ENCODE measurements at regions not wholly inside any gene's neighbourhood (a gene's known extent, or its start where the extent isn't known, plus 50 kb on each side); places are given as distances from the start of the nearest gene placed in this dataset.

GRCh38 chr4:111905511-111905910, 239.7 kb upstream of the FAM241A start:
- Histone ChIP-seq H3K4me3 (ENCODE audit: extremely low read depth in 1 of 4, insufficient read depth in 2 of 4, low read depth in 3 of 4, low read length in 4 of 4) (no peak overlapping the region), H3K79me1 (ENCODE audit: low read depth, low read length) (no peaks in the 10 kb centered on the region), H3K18ac (ENCODE audit: extremely low read depth, low read length) (no peak overlapping the region), H3K9ac (replicated peaks in 1 of 4; ENCODE audit: extremely low read depth in 1 of 4, low read depth in 3 of 4, low read length in 3 of 4) (no peak overlapping the region), H3K23me2 (ENCODE audit: low read depth, low read length) (no peaks in the 10 kb centered on the region), H3K56ac (replicated peaks; ENCODE audit: insufficient read length, low read depth, low read length) (no peak overlapping the region), H4K5ac (ENCODE audit: insufficient read length, low read depth, low read length) (no peak overlapping the region), H4K20me1 (replicated peaks in 1 of 2; ENCODE audit: control insufficient read depth in 1 of 2, insufficient read depth in 2 of 2, low read length in 2 of 2) (no peaks in the 10 kb centered on the region), H2BK12ac (ENCODE audit: low read depth, low read length) (no peak overlapping the region), H3K23ac (ENCODE audit: insufficient read length) (no peak overlapping the region), H4K8ac (ENCODE audit: extremely low read depth, insufficient read depth, low read length) (no peak overlapping the region), H2BK20ac (ENCODE audit: low read length) (no peak overlapping the region), H3K27ac (ENCODE audit: low read depth, low read length) (no peak overlapping the region), H2BK15ac (ENCODE audit: low read length) (no peak overlapping the region), H3K14ac (ENCODE audit: insufficient read length) (no peak overlapping the region), H3K27me3 (replicated peaks in 1 of 4; ENCODE audit: control insufficient read depth in 3 of 4, extremely low read depth in 1 of 4, insufficient read depth in 3 of 4, low read length in 3 of 4) (no peaks in the 10 kb centered on the region), H2AFZ (ENCODE audit: low read length) (no peak overlapping the region), H2BK5ac (ENCODE audit: low read depth, low read length) (no peak overlapping the region), H3K4me2 (ENCODE audit: insufficient read depth in 1 of 2, low read depth in 2 of 2, low read length in 2 of 2) (no peak overlapping the region), H3K4me1 (replicated peaks in 1 of 4; ENCODE audit: control insufficient read depth in 3 of 4, insufficient read depth in 4 of 4, low read length in 3 of 4) (no peaks in the 10 kb centered on the region), H3K79me2 (ENCODE audit: control insufficient read depth in 1 of 2, insufficient read depth in 2 of 2, low read length in 2 of 2) (no peaks in the 10 kb centered on the region), H3K9me3 (ENCODE audit: insufficient read depth in 2 of 2, low read depth in 1 of 2, low read length in 1 of 2) (no peaks in the 10 kb centered on the region), H3K4ac (replicated peaks; ENCODE audit: insufficient read length, low read depth, low read length) (no peak overlapping the region), H2BK120ac (replicated peaks; ENCODE audit: low read depth, low read length) (no peak overlapping the region), H3K36me3 (ENCODE audit: control insufficient read depth in 2 of 4, insufficient read depth in 4 of 4, low read length in 3 of 4) (no peaks in the 10 kb centered on the region), H2AK5ac (ENCODE audit: low read depth, low read length) (no peak overlapping the region), H4K91ac (replicated peaks; ENCODE audit: insufficient read length, low read length) (no peak overlapping the region)
- ChIA-PET POLR2A (ENCODE audit: partially characterized antibody) (no interaction called here), CTCF (ENCODE audit: partially characterized antibody) (no interaction called here)
- DNase-seq (ENCODE audit: low read depth in 1 of 2, low spot score in 2 of 2) (no peak), FAIRE-seq (no peak)
- 91% methylated on average over 4 of the region's 4 CpGs; no CpG with 5 or more reads in 1 of the 2 experiments for WGBS, 2 experiments (ENCODE audit: extremely low coverage in 1 of 2, insufficient coverage in 1 of 2, insufficient read length in 1 of 2, insufficient replicate concordance in 2 of 2, low coverage in 1 of 2, low lambda C conversion rate in 2 of 2, missing lambda C conversion rate in 1 of 2)
- no peak for TF ChIP-seq POLR2A (IDR thresholded peaks at IDR 0.05; ENCODE audit: control extremely low read depth in 1 of 2, low read depth in 2 of 2, low read length in 2 of 2)
- no peak for TF ChIP-seq HDAC6 (IDR thresholded peaks at IDR 0.05; ENCODE audit: low read depth, low read length)
- TF ChIP-seq KDM1A (IDR thresholded peaks at IDR 0.05; ENCODE audit: borderline replicate concordance, low read length), result no peak
- no peak for TF ChIP-seq SUZ12 (IDR thresholded peaks at IDR 0.05; ENCODE audit: low read length)
- no peak for TF ChIP-seq CHD2 (IDR thresholded peaks at IDR 0.05; ENCODE audit: low read length)
- TF ChIP-seq RFX5 (IDR thresholded peaks at IDR 0.05; ENCODE audit: borderline replicate concordance, low read depth, low read length), result no peak
- no peak for TF ChIP-seq NANOG (IDR thresholded peaks at IDR 0.05; ENCODE audit: insufficient read depth, low read depth, low read length, poor library complexity, severe bottlenecking)
- no peak for TF ChIP-seq GABPA (IDR thresholded peaks at IDR 0.05; ENCODE audit: borderline replicate concordance, insufficient read depth, low read length)
- no peak for TF ChIP-seq CEBPB (IDR thresholded peaks at IDR 0.05; ENCODE audit: low read depth, low read length)
- no peak for TF ChIP-seq SP2 (IDR thresholded peaks at IDR 0.05; ENCODE audit: low read length)
- no peak for TF ChIP-seq SAP30 (IDR thresholded peaks at IDR 0.05; ENCODE audit: insufficient read depth, insufficient replicate concordance, low read length)
- TF ChIP-seq BCL11A (IDR thresholded peaks at IDR 0.05; ENCODE audit: low read depth in 2 of 2, low read length in 2 of 2), result no peak
- TF ChIP-seq SP4 (IDR thresholded peaks at IDR 0.05; ENCODE audit: low read length), result no peak
